Motor neuron (in vitro differentiated cells): ENCODE measurements at regions not wholly inside any gene's neighbourhood (a gene's known extent, or its start where the extent isn't known, plus 50 kb on each side); places are given as distances from the start of the nearest gene placed in this dataset.
A peak's percentile ranks its signal among the peaks of the same experiment; 100 is the strongest.
"Not testable (repeated sequence)": the region's sequence is repeated elsewhere in the genome, so short reads cannot be mapped to it uniquely, and the experiment has no call there.

Source experiments
- ATAC-seq, 8 experiments: fragments of 200-7000 bp; cut with Tn5 transposase; replicated peaks in 6 of 8; 2 replicates each; pipeline ENCODE4 v1.8.0; 2021; ENCODE audit warnings: mild to moderate bottlenecking in 8 of 8, moderate library complexity in 8 of 8
- H3K27ac ChIP-seq, 2 donors: fragments of 250-450 bp; sonication (Bioruptor Pico); 2 replicates each; pipeline ENCODE4 v1.9.0; 2021; ENCODE audit warnings: antibody characterized with exemption in 2 of 2, mild to moderate bottlenecking in 2 of 2, moderate library complexity in 1 of 2
- H3K4me1 ChIP-seq, 2 donors: fragments of 250-450 bp; sonication (Bioruptor Pico); replicated peaks in 1 of 2; 2 replicates each; pipeline ENCODE4 v1.6.1; 2021; ENCODE audit warnings: antibody characterized with exemption in 2 of 2, mild to moderate bottlenecking in 2 of 2, moderate library complexity in 1 of 2
- H3K4me3 ChIP-seq, 5 donors: fragments of 250-450 bp; sonication (Bioruptor Pico); 2 replicates each; pipeline ENCODE4 v1.9.0; 2021; ENCODE audit warnings: antibody characterized with exemption in 5 of 5, mild to moderate bottlenecking in 5 of 5, moderate library complexity in 4 of 5
- WGBS, 10 experiments: fragments of 450-650 bp; shearing (Covaris generic); methylation state at CpG; one replicate each; pipeline ENCODE4 v1.0.0; 2022; 5-methylcytosine and 5-hydroxymethylcytosine counted together
- in situ Hi-C, 9 experiments: fragments of 400-800 bp; cut with MboI; loops; one replicate each; pipeline ENCODE4 v1.15.0; 2021; ENCODE audit warnings: low sequenced_read_pairs in 9 of 9, low pct_unique_long_range_greater_than_20kb in 2 of 9; ENCODE audit not compliant: unreplicated experiment in 9 of 9

- H3K4me3 ChIP-seq, H3K27ac ChIP-seq, ATAC-seq, in situ Hi-C loops, H3K4me1 ChIP-seq: not testable (repeated sequence)
- 80 to 100% (median 92%) methylated on average over 1 to 9 of the region's 9 CpGs; no CpG with 5 or more reads in 1 of the 10 experiments for WGBS, 10 experiments
Measured at GRCh38 chr1:221967538-221967937, 225.6 kb upstream of the DUSP10 start.

- H3K4me3 ChIP-seq, in situ Hi-C loops, ATAC-seq, H3K27ac ChIP-seq, H3K4me1 ChIP-seq: not testable (repeated sequence)
- WGBS, 10 experiments, result 0 to 94% (median 88%) methylated on average over 1 to 5 of the region's 7 CpGs; no CpG with 5 or more reads in 4 of the 10 experiments
Measured at GRCh38 chr1:221966888-221967287, 225.0 kb upstream of the DUSP10 start.

DNA sequence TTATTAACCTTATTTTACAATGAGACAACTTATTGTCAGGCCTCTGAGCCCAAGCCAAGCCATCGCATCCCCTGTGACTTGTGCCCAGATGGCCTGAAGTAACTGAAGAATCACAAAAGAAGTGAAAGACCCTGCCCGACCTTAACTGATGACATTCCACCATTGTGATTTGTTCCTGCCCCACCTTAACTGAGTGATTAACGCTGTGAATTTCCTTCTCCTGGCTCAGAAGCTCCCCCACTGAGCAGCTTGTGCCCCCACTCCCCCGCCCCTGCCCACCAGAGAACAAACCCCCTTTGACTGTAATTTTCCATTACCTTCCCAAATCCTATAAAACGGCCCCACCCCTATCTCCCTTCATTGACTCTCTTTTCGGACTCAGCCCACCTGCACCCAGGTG is 224.0 kb upstream of the DUSP10 start:
- ATAC-seq, H3K4me1 ChIP-seq, in situ Hi-C loops, H3K4me3 ChIP-seq, H3K27ac ChIP-seq: not testable (repeated sequence)
- 40 to 100% (median 60%) methylated on average over 1 to 3 of the region's 6 CpGs; no CpG with 5 or more reads in 5 of the 10 experiments for WGBS, 10 experiments

GRCh38 chr1:221965252-221965651 is 223.4 kb upstream of the DUSP10 start:
- WGBS, 10 experiments, result 70 to 100% (median 90%) methylated on average over 1 to 3 of the region's 3 CpGs

GRCh38 chr1:221963742-221964141 is 221.9 kb upstream of the DUSP10 start:
- Histone ChIP-seq H3K27ac (no peak overlapping the region), H3K4me3 (no peak overlapping the region), H3K4me1 (no peaks in the 10 kb centered on the region)
- ATAC-seq, result no peak
- WGBS, 10 experiments, result 13 to 92% (median 85%) methylated on average over 1 of the region's 1 CpG; no CpG with 5 or more reads in 6 of the 10 experiments
- in situ Hi-C loops, result no loop called here

More at GRCh38 chr1:221965252-221965651, 223.4 kb upstream of the DUSP10 start:
- in situ Hi-C loops, result no loop called here
- Histone ChIP-seq H3K4me3 (no peak overlapping the region), H3K4me1 (no peaks in the 10 kb centered on the region), H3K27ac (no peak overlapping the region)
- ATAC-seq, result no peak

GRCh38 chr1:221962385-221962784 is 220.5 kb upstream of the DUSP10 start:
- H3K4me1 ChIP-seq, result no peaks in the 10 kb centered on the region
- ATAC-seq, result no peak
- H3K4me3 ChIP-seq, result no peak overlapping the region
- in situ Hi-C loops, result no loop called here
- H3K27ac ChIP-seq, result no peak overlapping the region
- WGBS, 10 experiments, result 87 to 98% (median 91%) methylated on average over 3 to 4 of the region's 4 CpGs; no CpG with 5 or more reads in 3 of the 10 experiments

DNA sequence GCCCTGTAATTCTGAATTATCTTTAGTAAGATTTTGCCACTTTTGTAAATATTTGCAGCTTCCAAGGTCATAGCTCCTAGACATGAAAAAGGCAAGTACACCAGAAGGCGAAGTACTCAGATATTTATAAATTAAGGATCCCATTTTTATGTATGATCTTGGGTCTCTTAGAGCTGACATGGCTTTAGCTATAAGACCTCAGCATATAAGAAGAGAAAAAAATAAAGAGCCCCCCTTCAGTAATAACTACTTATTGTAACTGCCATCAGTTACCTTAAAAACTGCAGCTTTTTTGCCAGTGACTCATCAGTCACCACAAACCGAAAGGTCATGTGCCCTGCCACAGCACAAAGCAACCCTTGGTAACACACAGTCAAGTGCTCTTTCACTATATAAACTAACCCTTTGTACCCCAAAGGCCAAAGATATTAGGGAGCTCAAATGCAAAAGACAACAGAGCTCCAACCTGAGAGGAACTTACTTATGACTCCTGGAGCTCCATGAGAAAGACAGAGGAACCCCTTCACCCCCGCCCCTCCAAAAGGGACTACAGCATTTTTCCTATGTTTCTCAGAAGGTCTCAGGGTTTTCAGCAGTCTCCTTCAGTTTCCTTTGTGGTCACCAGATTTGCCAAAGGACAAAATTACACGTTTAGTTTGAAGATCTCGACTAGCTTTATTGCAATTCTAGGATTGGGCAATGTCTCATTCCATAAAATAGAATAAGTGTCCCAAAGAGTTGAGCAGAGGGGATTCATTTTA is 219.8 kb upstream of the DUSP10 start:
- in situ Hi-C loops, result no loop called here
- no peak overlapping the region for H3K27ac ChIP-seq
- H3K4me3 ChIP-seq, result no peak overlapping the region
- no peaks in the 10 kb centered on the region for H3K4me1 ChIP-seq
- ATAC-seq, result peak in 5 of 8 experiments; percentile 22 to 50 (median 44)
- 5 to 100% (median 66%) methylated on average over 1 to 5 of the region's 5 CpGs for WGBS, 10 experiments

GRCh38 chr1:221958161-221958562 is 216.3 kb upstream of the DUSP10 start:
- in situ Hi-C loops, H3K4me3 ChIP-seq, H3K4me1 ChIP-seq, ATAC-seq, H3K27ac ChIP-seq: not testable (repeated sequence)
- 0 to 100% (median 80%) methylated on average over 1 to 2 of the region's 2 CpGs; no CpG with 5 or more reads in 1 of the 10 experiments for WGBS, 10 experiments

DNA sequence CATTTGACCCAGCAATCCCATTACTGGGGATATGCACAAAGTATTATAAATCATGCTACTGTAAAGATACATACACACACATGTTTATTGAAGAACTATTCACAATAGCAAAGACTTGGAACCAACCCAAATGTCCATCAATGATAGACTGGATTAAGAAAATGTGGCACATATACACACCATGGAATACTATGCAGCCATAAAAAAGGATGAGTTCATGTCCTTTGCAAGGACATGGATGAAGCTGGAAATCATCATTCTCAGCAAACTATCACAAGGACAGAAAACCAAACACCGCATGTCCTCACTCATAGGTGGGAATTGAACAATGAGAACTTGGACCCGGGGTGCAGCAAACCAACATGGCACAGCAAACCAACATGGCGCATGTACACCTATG is 215.5 kb upstream of the DUSP10 start:
- WGBS, 10 experiments, result 74 to 100% (median 93%) methylated on average over 1 to 3 of the region's 3 CpGs; no CpG with 5 or more reads in 3 of the 10 experiments
- H3K27ac ChIP-seq, H3K4me1 ChIP-seq, in situ Hi-C loops, H3K4me3 ChIP-seq, ATAC-seq: not testable (repeated sequence)

- in situ Hi-C loops, result no loop called here
- Histone ChIP-seq H3K4me3 (no peak overlapping the region), H3K27ac (no peak overlapping the region), H3K4me1 (no peaks in the 10 kb centered on the region)
- 67 to 100% (median 97%) methylated on average over 1 to 3 of the region's 3 CpGs; no CpG with 5 or more reads in 5 of the 10 experiments for WGBS, 10 experiments
- no peak for ATAC-seq
Measured at GRCh38 chr1:221949996-221950395, 208.1 kb upstream of the DUSP10 start.

- Histone ChIP-seq H3K4me1 (no peaks in the 10 kb centered on the region), H3K27ac (no peak overlapping the region), H3K4me3 (no peak overlapping the region)
- WGBS, 10 experiments, result 10 to 73% (median 53%) methylated on average over 1 to 5 of the region's 5 CpGs; no CpG with 5 or more reads in 2 of the 10 experiments
- no peak for ATAC-seq
- in situ Hi-C loops, result no loop called here
Measured at GRCh38 chr1:221948459-221948858, 206.6 kb upstream of the DUSP10 start.

DNA sequence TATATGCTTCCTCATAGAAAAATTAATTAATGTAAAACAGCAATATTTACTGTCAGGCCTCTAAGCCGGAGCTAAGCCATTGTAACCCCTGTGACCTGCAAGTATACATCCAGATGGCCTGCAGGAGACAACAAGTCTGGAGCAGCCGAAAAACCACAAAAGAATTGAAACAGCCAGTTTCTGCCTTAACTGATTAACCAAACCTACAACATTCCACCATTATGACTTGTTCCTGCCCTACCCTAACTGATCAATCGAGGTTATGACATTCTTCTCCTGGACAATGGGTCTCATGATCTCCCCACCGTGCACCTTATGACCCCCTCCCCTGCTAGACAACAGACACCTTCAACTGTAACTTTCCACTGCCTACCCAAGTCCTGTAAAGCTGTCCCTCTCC is 205.8 kb upstream of the DUSP10 start:
- ATAC-seq, result no peak
- 36 to 100% (median 78%) methylated on average over 1 to 4 of the region's 4 CpGs; no CpG with 5 or more reads in 1 of the 10 experiments for WGBS, 10 experiments

GRCh38 chr1:221946768-221947167 is 204.9 kb upstream of the DUSP10 start:
- H3K27ac ChIP-seq, result no peak overlapping the region
- no peaks in the 10 kb centered on the region for H3K4me1 ChIP-seq
- H3K4me3 ChIP-seq, result no peak overlapping the region
- WGBS, 10 experiments, result 80 to 100% (median 87%) methylated on average over 1 to 6 of the region's 6 CpGs
- in situ Hi-C loops, result no loop called here
- no peak for ATAC-seq

More for the DNA sequence above, 205.8 kb upstream of the DUSP10 start:
- Histone ChIP-seq H3K27ac (no peak overlapping the region), H3K4me1 (no peaks in the 10 kb centered on the region), H3K4me3 (no peak overlapping the region)
- in situ Hi-C loops, result no loop called here

DNA sequence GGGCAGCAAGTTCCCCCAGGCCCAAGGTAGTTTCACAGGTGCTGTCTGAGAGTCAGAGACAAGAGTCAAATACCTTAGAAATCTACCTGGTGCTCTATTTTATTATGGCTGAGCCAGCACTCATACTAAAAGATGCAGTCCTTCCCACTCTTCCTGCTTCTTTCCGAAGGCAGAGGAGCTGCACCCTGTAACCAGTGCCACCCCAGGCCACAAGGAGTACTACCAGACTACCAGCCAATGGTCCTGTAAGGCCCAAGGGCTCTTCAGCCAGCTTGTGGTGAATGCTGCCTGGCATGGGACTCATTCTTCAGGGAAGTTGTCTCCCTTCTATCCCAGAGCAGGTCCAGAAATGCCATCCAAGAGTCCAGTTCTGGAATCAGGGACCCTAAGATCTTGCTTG is 203.8 kb upstream of the DUSP10 start:
- Histone ChIP-seq H3K4me1 (no peaks in the 10 kb centered on the region), H3K4me3 (no peak overlapping the region), H3K27ac (no peak overlapping the region)
- ATAC-seq, result no peak
- in situ Hi-C loops, result no loop called here
- WGBS, 10 experiments, result 0 to 83% (median 60%) methylated on average over 1 of the region's 1 CpG; no CpG with 5 or more reads in 4 of the 10 experiments
